DLD1 (cell line): ENCODE measurements at regions not wholly inside any gene's neighbourhood (a gene's known extent, or its start where the extent isn't known, plus 50 kb on each side); places are given as distances from the start of the nearest gene placed in this dataset.
"Not testable (repeated sequence)": the region's sequence is repeated elsewhere in the genome, so short reads cannot be mapped to it uniquely, and the experiment has no call there.

ENCODE experiments used
- in situ Hi-C: cut with HindIII; loops from 2 replicates; pipeline ENCODE4 v1.10.0; 2017; ENCODE audit warnings: low sequenced_read_pairs

DNA sequence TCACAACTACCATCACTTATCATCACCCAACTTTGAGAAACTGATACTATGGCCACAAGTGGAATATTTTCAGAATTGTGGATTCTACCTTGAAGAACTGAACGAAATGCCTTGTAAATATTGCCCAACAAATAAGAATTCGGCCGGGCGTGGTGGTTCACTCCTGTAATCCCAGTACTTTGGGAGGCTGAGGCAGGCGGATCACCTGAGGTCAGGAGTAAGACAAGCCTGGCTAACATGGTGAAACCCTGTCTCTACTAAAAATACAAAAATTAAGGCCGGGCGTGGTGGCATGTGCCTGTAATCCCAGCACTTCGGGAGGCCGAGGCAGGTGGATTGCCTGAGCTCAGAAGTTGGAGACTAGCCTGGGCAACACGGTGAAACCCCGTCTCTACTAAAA is 862.7 kb downstream of the ZPLD1 start:
- in situ Hi-C loops = not testable (repeated sequence)

- in situ Hi-C loops = no loop called here
These were observed 871.3 kb downstream of the ZPLD1 start for GRCh38 chr3:103306104-103306503.

- in situ Hi-C loops = no loop called here
These were observed 874.1 kb downstream of the ZPLD1 start for GRCh38 chr3:103308921-103309320.

GRCh38 chr3:103319912-103320311 is 885.1 kb downstream of the ZPLD1 start:
- in situ Hi-C loops = no loop called here

DNA sequence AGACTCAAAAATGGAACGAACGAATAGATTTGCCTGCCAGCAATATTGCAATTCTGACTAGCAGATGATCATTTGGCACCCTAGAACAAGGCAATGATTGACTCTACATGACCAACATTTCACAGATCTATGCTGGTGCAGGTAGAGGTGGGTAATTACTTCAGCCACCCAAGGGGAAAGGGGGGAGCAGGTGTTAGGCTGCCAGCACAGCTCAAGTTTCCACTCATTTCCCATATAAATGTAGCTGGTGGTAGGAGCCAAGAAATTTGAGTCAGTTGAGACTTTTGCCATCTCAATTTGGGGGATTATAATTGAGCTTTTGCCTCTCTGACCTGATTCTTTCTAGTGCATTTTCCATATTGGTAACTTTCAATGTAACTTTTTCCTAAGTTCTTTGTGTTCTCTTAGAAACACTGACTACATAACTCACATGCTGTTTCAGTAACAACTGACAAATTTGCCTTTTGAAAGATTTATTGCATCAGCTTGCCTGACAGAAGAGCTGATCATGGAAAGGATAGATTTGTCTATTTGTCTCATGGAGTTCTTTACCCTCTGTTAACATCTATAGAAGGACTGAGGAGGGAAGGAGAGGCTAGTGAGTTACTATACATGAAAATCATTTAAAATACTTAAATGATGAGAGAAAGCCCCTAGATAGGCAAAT is 902.5 kb downstream of the ZPLD1 start:
- in situ Hi-C loops = no loop called here

GRCh38 chr3:103341078-103341606 is 906.3 kb downstream of the ZPLD1 start:
- in situ Hi-C loops = no loop called here

- in situ Hi-C loops = no loop called here
These were observed 907.5 kb downstream of the ZPLD1 start for GRCh38 chr3:103342205-103342731.

DNA sequence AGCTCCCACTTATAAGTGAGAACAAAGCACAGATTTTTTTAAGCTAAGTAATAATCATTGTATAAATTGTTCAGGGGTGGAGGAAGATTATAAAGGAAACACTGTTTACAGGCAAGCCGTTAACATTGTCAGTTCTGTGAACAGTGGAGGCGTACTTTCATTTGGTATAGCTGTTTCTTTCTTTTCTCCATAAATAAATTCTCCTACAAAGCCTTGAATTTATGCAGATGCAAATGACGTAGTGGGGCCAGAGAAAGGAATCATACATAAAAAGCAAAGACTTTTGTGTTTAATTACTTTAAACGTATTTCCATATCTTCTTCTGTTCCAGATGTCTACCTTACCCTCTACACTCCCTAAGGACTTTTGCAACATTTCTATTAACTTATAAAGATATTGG is 914.9 kb downstream of the ZPLD1 start:
- in situ Hi-C loops = no loop called here

DNA sequence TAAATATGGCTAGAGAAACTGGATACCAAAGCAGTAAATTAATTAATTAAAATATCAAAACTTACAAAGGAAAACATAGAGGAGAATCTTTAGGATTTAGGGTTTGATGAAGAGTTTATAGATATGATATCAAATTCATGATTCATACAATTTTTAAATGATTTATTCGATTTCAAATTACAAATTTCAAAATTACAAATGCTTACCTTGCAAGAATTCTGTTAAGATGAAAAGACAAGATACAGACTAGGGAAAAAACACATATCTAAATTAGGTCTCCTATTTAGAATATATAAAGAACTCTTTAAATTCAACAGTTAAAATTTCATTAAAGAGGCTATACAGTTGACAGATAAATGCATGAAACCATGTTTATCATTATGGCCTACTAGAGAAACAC is 930.7 kb downstream of the ZPLD1 start:
- in situ Hi-C loops = no loop called here

- in situ Hi-C loops = no loop called here
These were observed 932.7 kb downstream of the ZPLD1 start for GRCh38 chr3:103367481-103367880.

- in situ Hi-C loops = no loop called here
These were observed 936.6 kb downstream of the ZPLD1 start for GRCh38 chr3:103371411-103371810.

GRCh38 chr3:103372031-103372430 is 937.2 kb downstream of the ZPLD1 start:
- in situ Hi-C loops = no loop called here

- in situ Hi-C loops = no loop called here
These were observed 945.6 kb downstream of the ZPLD1 start for GRCh38 chr3:103380391-103380790.

DNA sequence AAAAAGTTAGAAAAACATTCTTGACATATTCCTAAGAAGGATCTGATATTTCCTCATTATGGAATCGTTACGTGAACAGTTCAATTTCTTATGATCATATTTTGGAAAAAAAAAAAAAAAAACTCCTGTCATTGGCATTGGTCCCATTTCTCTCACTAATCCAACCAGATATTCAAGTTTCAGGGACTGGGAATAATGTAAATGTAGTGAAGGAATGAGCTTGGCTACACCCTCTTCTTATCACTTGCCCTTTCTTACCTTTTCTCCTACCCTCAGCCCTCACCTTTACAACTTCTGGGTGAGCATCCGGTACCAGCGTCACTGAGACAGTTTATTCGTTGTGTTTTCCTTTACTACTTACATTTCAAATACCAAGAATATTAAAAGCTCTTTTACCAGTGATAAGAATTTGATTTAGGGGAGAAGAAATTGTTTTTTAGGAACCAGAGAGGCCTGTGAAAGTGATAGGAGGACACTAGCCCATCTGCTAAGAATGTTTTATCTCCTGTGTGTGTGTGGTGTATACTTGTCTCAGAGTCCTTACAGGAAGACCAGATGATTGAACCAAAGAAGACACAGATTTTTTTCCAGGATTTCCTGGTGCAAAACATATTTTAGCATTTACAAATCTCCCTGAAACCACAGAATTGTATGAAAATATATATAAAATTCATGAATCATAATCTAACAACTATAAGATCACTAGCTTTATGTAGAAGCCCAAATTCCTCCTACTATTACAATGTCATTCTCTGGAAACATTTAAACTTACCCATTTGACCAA is 946.7 kb downstream of the ZPLD1 start:
- in situ Hi-C loops = no loop called here

- in situ Hi-C loops = no loop called here
These were observed 951.3 kb downstream of the ZPLD1 start for GRCh38 chr3:103385961-103386656.

DNA sequence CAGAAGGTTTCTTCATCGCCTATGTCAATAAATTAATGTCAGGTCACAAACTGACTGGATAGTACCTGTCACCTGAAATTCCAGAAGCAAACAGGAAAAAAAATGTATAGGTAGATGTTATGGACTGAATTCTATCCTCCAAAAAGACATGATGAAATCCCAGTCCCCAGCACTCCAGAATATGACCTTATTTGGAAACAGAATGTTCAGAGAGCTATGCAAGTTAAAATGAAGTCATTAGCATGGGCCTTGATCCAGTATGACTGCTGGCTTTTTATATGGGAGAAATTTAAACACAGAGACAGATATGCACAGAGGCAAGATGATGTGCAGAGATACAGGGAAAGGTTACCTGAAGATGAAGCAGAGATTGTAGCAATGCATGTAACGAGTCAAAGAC is 953.4 kb downstream of the ZPLD1 start:
- in situ Hi-C loops = no loop called here

DNA sequence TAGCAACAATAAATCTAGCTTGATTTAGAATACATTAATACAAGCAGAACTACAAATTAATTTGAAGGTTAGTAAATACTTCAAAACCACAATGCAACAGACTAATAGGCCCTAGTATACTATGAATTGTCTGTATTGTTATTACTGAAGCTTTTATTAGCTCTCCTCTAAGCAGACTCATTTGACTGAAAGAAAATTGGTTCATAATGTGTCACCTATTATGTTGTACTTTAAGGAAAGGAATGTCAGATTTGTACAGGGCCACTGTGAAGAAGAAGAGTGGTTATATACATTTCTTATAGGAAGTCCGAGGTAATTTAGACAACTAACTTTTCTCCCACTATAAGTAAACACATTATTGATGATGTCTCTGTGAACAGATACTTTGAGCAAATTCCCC is 954.5 kb downstream of the ZPLD1 start:
- in situ Hi-C loops = no loop called here

DNA sequence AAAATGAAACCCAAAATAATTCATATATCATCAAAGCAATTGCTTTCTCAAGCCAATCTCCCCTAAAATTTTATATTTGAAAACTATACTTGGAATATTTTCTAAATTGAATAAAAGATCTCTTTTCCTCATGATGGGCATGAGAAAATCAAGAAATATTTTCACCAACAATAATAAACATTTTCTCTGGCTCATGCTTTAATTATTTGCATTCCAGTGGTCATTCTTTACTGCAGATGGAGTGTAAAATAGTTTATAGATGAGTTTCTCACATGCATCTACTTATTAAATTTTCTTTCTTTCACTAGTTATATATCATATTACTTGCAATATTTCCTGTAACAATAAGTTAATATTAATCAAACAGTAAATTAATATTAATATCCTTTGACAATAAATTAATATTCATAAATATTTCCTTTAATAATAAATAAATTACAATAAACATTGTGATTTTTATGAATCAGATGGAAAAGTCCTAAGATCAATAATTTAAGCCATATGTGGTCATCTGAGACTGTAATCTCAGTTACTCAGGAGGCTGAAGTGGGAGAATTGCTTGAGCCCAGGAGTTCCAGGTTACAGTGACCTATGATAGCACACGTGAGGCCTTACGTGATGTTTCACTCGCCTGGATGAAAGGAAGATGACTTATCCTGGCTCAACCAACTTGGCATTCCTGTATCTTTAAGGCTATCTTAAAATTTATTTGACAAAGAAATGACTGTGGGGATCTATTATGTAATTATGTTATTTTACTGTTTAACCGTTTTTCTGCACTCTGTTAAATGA is 958.8 kb downstream of the ZPLD1 start:
- in situ Hi-C loops = no loop called here

GRCh38 chr3:103403191-103403590 is 968.4 kb downstream of the ZPLD1 start:
- in situ Hi-C loops = no loop called here

GRCh38 chr3:103406320-103406850 is 971.6 kb downstream of the ZPLD1 start:
- in situ Hi-C loops = no loop called here
